ENCODE measurements at regions not wholly inside any gene's neighbourhood (a gene's known extent, or its start where the extent isn't known, plus 50 kb on each side); places are given as distances from the start of the nearest gene placed in this dataset.

DNA sequence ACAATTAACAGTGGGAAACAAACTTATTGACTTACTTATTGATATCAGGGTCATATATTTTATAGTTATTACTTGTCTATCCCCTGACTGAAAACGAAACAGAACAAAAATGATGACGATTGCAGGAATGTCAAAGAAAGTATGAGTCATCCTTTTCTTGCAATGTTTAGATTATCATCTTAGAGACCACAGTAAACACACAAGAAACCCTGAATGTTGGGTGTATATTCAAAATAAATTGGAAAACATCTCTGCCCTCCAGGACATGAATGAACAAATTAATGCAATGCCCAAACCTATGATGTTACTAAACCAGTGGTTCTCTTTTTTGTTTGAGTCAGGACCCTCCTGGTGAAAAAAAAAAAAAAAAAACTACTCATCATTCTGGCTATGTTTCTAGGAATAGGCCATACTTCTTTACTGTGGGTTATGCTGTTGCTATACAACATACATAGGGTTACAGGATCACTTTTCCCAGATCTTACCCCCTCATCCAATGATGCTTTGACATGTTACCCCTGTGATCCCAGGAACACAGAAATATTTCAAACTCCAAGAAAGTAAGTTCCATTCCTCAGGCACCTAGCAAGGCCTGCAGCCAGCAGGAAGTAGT is 623.4 kb upstream of the IGFBP3 start:
- TF ChIP-seq, protein P1, sequence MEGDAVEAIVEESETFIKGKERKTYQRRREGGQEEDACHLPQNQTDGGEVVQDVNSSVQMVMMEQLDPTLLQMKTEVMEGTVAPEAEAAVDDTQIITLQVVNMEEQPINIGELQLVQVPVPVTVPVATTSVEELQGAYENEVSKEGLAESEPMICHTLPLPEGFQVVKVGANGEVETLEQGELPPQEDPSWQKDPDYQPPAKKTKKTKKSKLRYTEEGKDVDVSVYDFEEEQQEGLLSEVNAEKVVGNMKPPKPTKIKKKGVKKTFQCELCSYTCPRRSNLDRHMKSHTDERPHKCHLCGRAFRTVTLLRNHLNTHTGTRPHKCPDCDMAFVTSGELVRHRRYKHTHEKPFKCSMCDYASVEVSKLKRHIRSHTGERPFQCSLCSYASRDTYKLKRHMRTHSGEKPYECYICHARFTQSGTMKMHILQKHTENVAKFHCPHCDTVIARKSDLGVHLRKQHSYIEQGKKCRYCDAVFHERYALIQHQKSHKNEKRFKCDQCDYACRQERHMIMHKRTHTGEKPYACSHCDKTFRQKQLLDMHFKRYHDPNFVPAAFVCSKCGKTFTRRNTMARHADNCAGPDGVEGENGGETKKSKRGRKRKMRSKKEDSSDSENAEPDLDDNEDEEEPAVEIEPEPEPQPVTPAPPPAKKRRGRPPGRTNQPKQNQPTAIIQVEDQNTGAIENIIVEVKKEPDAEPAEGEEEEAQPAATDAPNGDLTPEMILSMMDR (IDR thresholded peaks at IDR 0.05): no peak
- TF ChIP-seq POLR2A (IDR thresholded peaks at IDR 0.05): no peak

Measured in thyroid gland (tissue), 4 donors.